ENCODE measurements at regions not wholly inside any gene's neighbourhood (a gene's known extent, or its start where the extent isn't known, plus 50 kb on each side); places are given as distances from the start of the nearest gene placed in this dataset.

GRCh38 chr1:214717351-214717750, 114.4 kb downstream of the CENPF start (continued):
- TF ChIP-seq RERE (CRISPR knock-in tag; IDR thresholded peaks at IDR 0.05; ENCODE audit: low read depth) (no peak), CCAR2 (optimal IDR thresholded peaks at IDR 0.05; ENCODE audit: low read depth, low read length) (no peak), ZNF143 (CRISPR knock-in tag; IDR thresholded peaks at IDR 0.05) (no peak), ZNF274 (CRISPR knock-in tag; IDR thresholded peaks at IDR 0.05) (no peak), ZNF766 (CRISPR knock-in tag; IDR thresholded peaks at IDR 0.05; ENCODE audit: borderline replicate concordance) (no peak), ZNF788 (CRISPR knock-in tag; IDR thresholded peaks at IDR 0.05; ENCODE audit: borderline replicate concordance) (no peak), ZBTB38 (CRISPR knock-in tag; IDR thresholded peaks at IDR 0.05) (no peak)

GRCh38 chr1:214718724-214719123, 115.7 kb downstream of the CENPF start:
- in situ Hi-C loops (cut with HindIII; ENCODE audit: extremely low pct_ligation_motif_present, low pct_unique_long_range_greater_than_20kb) (no loop called here), intact Hi-C loops (cut with micrococcal nuclease; ENCODE audit: unreplicated experiment) (no loop called here)
- FAIRE-seq (no peak), DNase-seq (ENCODE audit: low spot score) (no peak), ATAC-seq (no peak)
- H3K4me1 ChIP-seq (ENCODE audit: insufficient read depth, low read length), result no peaks in the 10 kb centered on the region
- H3K36me3 ChIP-seq (replicated peaks in 1 of 2; ENCODE audit: control insufficient read depth in 1 of 2, insufficient read depth in 2 of 2, low read length in 2 of 2), result no peaks in the 10 kb centered on the region
- no TSS peak for BruUV-seq (replicated peaks)
- H3K4me2 ChIP-seq (ENCODE audit: low read depth, low read length), result no peak overlapping the region
- ChIA-PET CTCF (ENCODE audit: low intra/inter-chr PET ratio, low total read pairs) (no interaction called here), POLR2A (no interaction called here)
- H3K79me2 ChIP-seq (ENCODE audit: insufficient read depth, low read length), result no peaks in the 10 kb centered on the region
- no peaks in the 10 kb centered on the region for H3K27me3 ChIP-seq (ENCODE audit: control insufficient read depth in 1 of 2, insufficient read depth in 2 of 2, low read length in 2 of 2)
- no peaks in the 10 kb centered on the region for H3K9me3 ChIP-seq (ENCODE audit: low read length)
- H3K4me3 ChIP-seq (replicated peaks in 1 of 3; ENCODE audit: insufficient read depth in 1 of 3, low read depth in 2 of 3, low read length in 3 of 3), result no peak overlapping the region
- no peaks in the 10 kb centered on the region for H4K20me1 ChIP-seq (ENCODE audit: insufficient read depth, low read length)
- no peak overlapping the region for H3K9ac ChIP-seq (ENCODE audit: insufficient read depth, low read depth, low read length)
- no peak overlapping the region for H3K27ac ChIP-seq (ENCODE audit: extremely low read length, insufficient read depth, low read length)
- H2AFZ ChIP-seq (ENCODE audit: low read length), result no peak overlapping the region
- no peak for TF ChIP-seq ZBTB40 (IDR thresholded peaks at IDR 0.05)
- TF ChIP-seq ZBTB40 (CRISPR knock-in tag; IDR thresholded peaks at IDR 0.05), result no peak
- TF ChIP-seq TBL1XR1 (IDR thresholded peaks at IDR 0.05; ENCODE audit: borderline replicate concordance, low read length, partially characterized antibody), result no peak
- TF ChIP-seq ZNF17 (CRISPR knock-in tag; IDR thresholded peaks at IDR 0.05), result no peak

All from HepG2 (cell line).